Prostate gland (tissue), 2 donors: ENCODE measurements at regions not wholly inside any gene's neighbourhood (a gene's known extent, or its start where the extent isn't known, plus 50 kb on each side); places are given as distances from the start of the nearest gene placed in this dataset.

Experiments used
- DNase-seq: peaks from one replicate; pipeline ENCODE4 v3.0.0-alpha.2; 2019; ENCODE audit warnings: low spot score
- H3K27ac ChIP-seq, 2 donors: fragments of 200-600 bp; sonication (generic); 2 replicates each; pipeline ENCODE4 v1.5.1; 2017 to 2019
- H3K27me3 ChIP-seq: fragments of 200-600 bp; sonication (generic); replicated peaks from 2 replicates; pipeline ENCODE4 v1.5.1; 2019; ENCODE audit not compliant: insufficient read depth
- H3K36me3 ChIP-seq, 2 donors: fragments of 200-600 bp; sonication (generic); 1 replicate in 1 of 2; 2 replicates in 1 of 2; pipeline versions ENCODE4 v1.5.1 to v1.8.1; 2017 to 2019
- H3K4me1 ChIP-seq: fragments of 200-600 bp; sonication (generic); replicated peaks from 2 replicates; pipeline ENCODE4 v1.5.1; 2019
- H3K4me3 ChIP-seq, 2 donors: fragments of 200-600 bp; sonication (generic); 2 replicates each; pipeline ENCODE4 v1.5.1; 2017 to 2019
- H3K9me3 ChIP-seq: fragments of 200-600 bp; sonication (generic); 2 replicates; pipeline ENCODE4 v1.5.1; 2017
- POLR2A ChIP-seq: fragments of 450-650 bp; IDR thresholded peaks from one replicate; pipeline ENCODE4 v1.6.1; 2016; ENCODE audit warnings: antibody characterized with exemption, mild to moderate bottlenecking
- POLR2AphosphoS5 ChIP-seq: sonication (generic); formaldehyde crosslinking; IDR thresholded peaks from one replicate; pipeline ENCODE4 v1.6.1; 2017; ENCODE audit warnings: antibody characterized with exemption
- WGBS: methylation state at CpG from one replicate; pipeline ENCODE4 v1.1.5; 2018; 5-methylcytosine and 5-hydroxymethylcytosine counted together
- intact Hi-C: fragments of 100-400 bp; cut with DNase I; formaldehyde crosslinking; loops from one replicate; pipeline ENCODE4 v1.14.2; 2022
- TF ChIP-seq, protein P1 (sequence below), 4 experiments: fragments of 200-600 bp in 2 of 4; fragments of 450-650 bp in 2 of 4; sonication (generic) in 2 of 4; IDR thresholded peaks; 1 replicate in 3 of 4; 2 replicates in 1 of 4; pipeline ENCODE4 v1.5.1; 2016 to 2019; ENCODE audit warnings: antibody characterized with exemption in 4 of 4, mild to moderate bottlenecking in 2 of 4, moderate library complexity in 2 of 4

DNA sequence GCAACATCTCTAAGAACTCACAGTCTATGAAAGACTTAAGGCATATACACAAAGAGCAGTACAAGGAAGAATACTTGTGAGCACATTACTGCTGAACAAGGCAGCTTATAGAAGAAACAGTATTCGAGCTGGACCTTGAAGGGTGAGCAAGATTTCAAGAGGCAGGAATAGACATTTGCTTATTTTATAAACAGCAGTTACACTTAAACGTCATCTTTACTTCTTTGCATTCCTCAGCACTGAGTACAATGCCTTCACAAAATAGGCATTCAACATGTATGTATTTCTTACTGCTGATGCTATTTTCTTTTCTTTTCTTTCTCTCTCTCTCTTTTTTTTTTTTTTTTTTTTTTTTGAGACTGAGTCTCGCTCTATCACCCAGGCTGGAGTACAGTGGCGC lies 205.8 kb downstream of the ZIC4 start:
- H3K4me1 ChIP-seq = no peaks in the 10 kb centered on the region
- no peak for DNase-seq
- TF ChIP-seq POLR2A = no peak
- no peak for TF ChIP-seq POLR2AphosphoS5
- TF ChIP-seq, protein P1, sequence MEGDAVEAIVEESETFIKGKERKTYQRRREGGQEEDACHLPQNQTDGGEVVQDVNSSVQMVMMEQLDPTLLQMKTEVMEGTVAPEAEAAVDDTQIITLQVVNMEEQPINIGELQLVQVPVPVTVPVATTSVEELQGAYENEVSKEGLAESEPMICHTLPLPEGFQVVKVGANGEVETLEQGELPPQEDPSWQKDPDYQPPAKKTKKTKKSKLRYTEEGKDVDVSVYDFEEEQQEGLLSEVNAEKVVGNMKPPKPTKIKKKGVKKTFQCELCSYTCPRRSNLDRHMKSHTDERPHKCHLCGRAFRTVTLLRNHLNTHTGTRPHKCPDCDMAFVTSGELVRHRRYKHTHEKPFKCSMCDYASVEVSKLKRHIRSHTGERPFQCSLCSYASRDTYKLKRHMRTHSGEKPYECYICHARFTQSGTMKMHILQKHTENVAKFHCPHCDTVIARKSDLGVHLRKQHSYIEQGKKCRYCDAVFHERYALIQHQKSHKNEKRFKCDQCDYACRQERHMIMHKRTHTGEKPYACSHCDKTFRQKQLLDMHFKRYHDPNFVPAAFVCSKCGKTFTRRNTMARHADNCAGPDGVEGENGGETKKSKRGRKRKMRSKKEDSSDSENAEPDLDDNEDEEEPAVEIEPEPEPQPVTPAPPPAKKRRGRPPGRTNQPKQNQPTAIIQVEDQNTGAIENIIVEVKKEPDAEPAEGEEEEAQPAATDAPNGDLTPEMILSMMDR (IDR thresholded peaks at IDR 0.05) = no peak
- no peaks in the 10 kb centered on the region for H3K36me3 ChIP-seq
- H3K27ac ChIP-seq = no peak overlapping the region
- no peak overlapping the region for H3K4me3 ChIP-seq
- no peaks in the 10 kb centered on the region for H3K27me3 ChIP-seq
- intact Hi-C loops = no loop called here
- WGBS = 68% methylated on average over 4 of the region's 4 CpGs
- H3K9me3 ChIP-seq = no peaks in the 10 kb centered on the region

DNA sequence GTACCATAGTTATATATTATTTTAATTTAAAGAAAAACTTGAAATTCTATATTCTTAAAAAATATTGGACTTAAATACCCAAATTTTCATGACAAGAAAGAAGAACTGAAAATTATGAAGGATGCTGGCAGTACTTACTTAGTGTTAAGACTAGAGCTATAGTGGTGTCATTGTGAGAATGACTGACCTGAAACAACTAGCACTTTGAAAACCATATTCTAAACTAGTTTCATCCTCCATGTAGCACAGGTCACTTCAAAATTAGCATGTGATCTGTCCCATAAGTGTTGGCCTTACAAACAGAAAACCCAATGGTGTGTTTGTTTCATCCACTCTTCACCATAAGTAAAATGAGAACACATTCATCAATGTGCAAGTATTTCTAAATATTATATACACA lies 208.6 kb downstream of the ZIC4 start:
- Histone ChIP-seq H3K9me3 (no peaks in the 10 kb centered on the region), H3K36me3 (no peaks in the 10 kb centered on the region), H3K27ac (no peak overlapping the region), H3K4me3 (no peak overlapping the region), H3K4me1 (no peaks in the 10 kb centered on the region), H3K27me3 (no peaks in the 10 kb centered on the region)
- no peak for DNase-seq
- intact Hi-C loops = loop anchor here (10.0 kb wide), 1 partner anchor 453 kb away; no protein-coding TSS in a partner anchor
- TF ChIP-seq, protein P1 (IDR thresholded peaks at IDR 0.05) = no peak
- TF ChIP-seq POLR2A (no peak), POLR2AphosphoS5 (no peak)

GRCh38 chr3:147195887-147196286 lies 210.5 kb downstream of the ZIC4 start:
- intact Hi-C loops = loop anchor here (10.0 kb wide), 1 partner anchor 451 kb away; no protein-coding TSS in a partner anchor
- H3K9me3 ChIP-seq = no peaks in the 10 kb centered on the region
- H3K4me3 ChIP-seq = no peak overlapping the region
- no peaks in the 10 kb centered on the region for H3K36me3 ChIP-seq
- no peaks in the 10 kb centered on the region for H3K27me3 ChIP-seq
- TF ChIP-seq POLR2AphosphoS5 (no peak), POLR2A (no peak)
- TF ChIP-seq, protein P1 (IDR thresholded peaks at IDR 0.05) = no peak
- no peaks in the 10 kb centered on the region for H3K4me1 ChIP-seq
- no peak overlapping the region for H3K27ac ChIP-seq
- no peak for DNase-seq

- intact Hi-C loops = loop anchor here (10.0 kb wide), 1 partner anchor 447 kb away; no protein-coding TSS in a partner anchor
- H3K27me3 ChIP-seq = no peaks in the 10 kb centered on the region
- DNase-seq = peak; percentile 7
- H3K36me3 ChIP-seq = no peaks in the 10 kb centered on the region
- 68% methylated on average over 2 of the region's 2 CpGs for WGBS
- H3K4me1 ChIP-seq = no peaks in the 10 kb centered on the region
- H3K4me3 ChIP-seq = no peak overlapping the region
- TF ChIP-seq, protein P1 (IDR thresholded peaks at IDR 0.05) = peak; percentile 31 to 61 (median 46)
- TF ChIP-seq POLR2A = no peak
- no peaks in the 10 kb centered on the region for H3K9me3 ChIP-seq
- no peak overlapping the region for H3K27ac ChIP-seq
Observed at GRCh38 chr3:147191795-147192385, 214.5 kb downstream of the ZIC4 start.

DNA sequence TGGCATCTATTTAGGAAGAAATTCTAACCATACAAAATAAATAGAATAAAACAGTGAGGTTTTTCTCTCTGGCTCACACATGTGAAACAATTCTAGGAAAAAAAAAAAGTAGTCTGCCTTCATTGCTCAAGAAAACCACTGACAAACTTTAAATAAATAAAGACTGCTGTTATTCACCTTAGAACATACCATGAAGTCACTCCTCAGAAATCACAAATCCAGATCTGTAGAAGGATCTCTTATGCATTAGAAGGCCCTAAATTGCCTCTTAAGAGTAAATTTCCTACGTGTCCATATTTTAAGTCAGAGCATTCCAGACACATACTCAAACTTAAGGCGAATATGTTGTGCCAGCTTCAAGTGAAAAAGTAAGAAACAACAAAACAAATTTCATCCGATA lies 217.3 kb downstream of the ZIC4 start:
- Histone ChIP-seq H3K4me1 (no peaks in the 10 kb centered on the region), H3K4me3 (no peak overlapping the region), H3K27ac (no peak overlapping the region), H3K9me3 (no peaks in the 10 kb centered on the region), H3K27me3 (no peaks in the 10 kb centered on the region), H3K36me3 (no peaks in the 10 kb centered on the region)
- 44% methylated on average over 3 of the region's 3 CpGs for WGBS
- TF ChIP-seq, protein P1 (IDR thresholded peaks at IDR 0.05) = no peak
- TF ChIP-seq POLR2A (no peak), POLR2AphosphoS5 (no peak)
- intact Hi-C loops = no loop called here
- DNase-seq = no peak
